Right hindlimb (tissue), 1 donor: ENCODE measurements at regions not wholly inside any gene's neighbourhood (a gene's known extent, or its start where the extent isn't known, plus 50 kb on each side); places are given as distances from the start of the nearest gene placed in this dataset.
"Not testable (repeated sequence)": the region's sequence is repeated elsewhere in the genome, so short reads cannot be mapped to it uniquely, and the experiment has no call there.

Experiments used
- DNase-seq: peaks from one replicate; pipeline ENCODE4 v3.0.0-alpha.2; 2018

- DNase-seq = no peak
These were observed 169.5 kb upstream of the HAPLN1 start for GRCh38 chr5:83889971-83890745.

- peak; percentile 24 for DNase-seq
These were observed 157.5 kb upstream of the HAPLN1 start for GRCh38 chr5:83877911-83878706.

GRCh38 chr5:83871533-83872395 is 151.1 kb upstream of the HAPLN1 start:
- no peak for DNase-seq

GRCh38 chr5:83866181-83866580 is 145.5 kb upstream of the HAPLN1 start:
- DNase-seq = no peak

- DNase-seq = no peak
These were observed 144.9 kb upstream of the HAPLN1 start for GRCh38 chr5:83865579-83865978.

GRCh38 chr5:83864652-83865051 is 144.0 kb upstream of the HAPLN1 start:
- DNase-seq = no peak

GRCh38 chr5:83857341-83857740 is 136.7 kb upstream of the HAPLN1 start:
- no peak for DNase-seq

- no peak for DNase-seq
These were observed 136.2 kb upstream of the HAPLN1 start for GRCh38 chr5:83856881-83857280.

GRCh38 chr5:83850412-83850811 is 129.8 kb upstream of the HAPLN1 start:
- DNase-seq = not testable (repeated sequence)

- no peak for DNase-seq
These were observed 128.3 kb upstream of the HAPLN1 start for GRCh38 chr5:83848941-83849340.

- DNase-seq = no peak
These were observed 126.1 kb upstream of the HAPLN1 start for GRCh38 chr5:83846624-83847350.

- peak; percentile 73 for DNase-seq
These were observed 123.9 kb upstream of the HAPLN1 start for GRCh38 chr5:83844449-83845068.

- no peak for DNase-seq
These were observed 119.1 kb upstream of the HAPLN1 start for GRCh38 chr5:83839788-83840187.

GRCh38 chr5:83839256-83839655 is 118.6 kb upstream of the HAPLN1 start:
- no peak for DNase-seq

- no peak for DNase-seq
These were observed 116.7 kb upstream of the HAPLN1 start for GRCh38 chr5:83837265-83837907.

GRCh38 chr5:83834306-83834705 is 113.7 kb upstream of the HAPLN1 start:
- DNase-seq = no peak

GRCh38 chr5:83831834-83832233 is 111.2 kb upstream of the HAPLN1 start:
- DNase-seq = no peak

- no peak for DNase-seq
These were observed 106.5 kb upstream of the HAPLN1 start for GRCh38 chr5:83827111-83827557.

GRCh38 chr5:83817591-83817990 is 96.9 kb upstream of the HAPLN1 start:
- no peak for DNase-seq

GRCh38 chr5:83815661-83816060 is 95.0 kb upstream of the HAPLN1 start:
- no peak for DNase-seq

GRCh38 chr5:83810511-83810910 is 89.9 kb upstream of the HAPLN1 start:
- no peak for DNase-seq
